Heart left ventricle (tissue), 16 donors: ENCODE measurements at regions not wholly inside any gene's neighbourhood (a gene's known extent, or its start where the extent isn't known, plus 50 kb on each side); places are given as distances from the start of the nearest gene placed in this dataset.

Source experiments
- ATAC-seq, 4 donors: fragments of 200-7000 bp; cut with Tn5 transposase; one replicate each; pipeline ENCODE4 v1.9.1; 2020 to 2022; ENCODE audit warnings: moderate library complexity in 4 of 4, mild to moderate bottlenecking in 3 of 4, moderate number of reproducible peaks in 1 of 4
- DNase-seq, 5 donors: peaks; one replicate each; pipeline ENCODE4 v3.0.0-alpha.2; 2020
- H3K27ac ChIP-seq, 12 donors: fragments of 200-600 bp; sonication (generic) in 4 of 12; one replicate each; pipeline versions ENCODE4 v1.5.0 to v1.8.0; 2016 to 2022; ENCODE audit warnings: mild to moderate bottlenecking in 2 of 12
- H3K27me3 ChIP-seq, 9 donors: fragments of 200-600 bp; sonication (generic) in 2 of 9; one replicate each; pipeline versions ENCODE4 v1.5.1 to v1.8.0; 2016 to 2022; ENCODE audit warnings: mild to moderate bottlenecking in 3 of 9
- H3K36me3 ChIP-seq, 9 donors: fragments of 200-600 bp; sonication (generic) in 2 of 9; one replicate each; pipeline versions ENCODE4 v1.5.0 to v1.8.0; 2018 to 2022; ENCODE audit warnings: mild to moderate bottlenecking in 2 of 9
- H3K4me1 ChIP-seq, 12 donors: fragments of 200-600 bp; sonication (generic) in 4 of 12; one replicate each; pipeline versions ENCODE4 v1.5.0 to v1.8.0; 2016 to 2022; ENCODE audit warnings: mild to moderate bottlenecking in 3 of 12
- H3K4me3 ChIP-seq, 12 donors: fragments of 200-600 bp; sonication (generic) in 4 of 12; one replicate each; pipeline versions ENCODE4 v1.5.0 to v1.8.0; 2017 to 2022; ENCODE audit warnings: mild to moderate bottlenecking in 9 of 12, moderate library complexity in 4 of 12
- H3K9me3 ChIP-seq, 12 donors: fragments of 200-600 bp; sonication (generic) in 4 of 12; one replicate each; pipeline versions ENCODE4 v1.5.0 to v1.8.0; 2016 to 2022; ENCODE audit warnings: mild to moderate bottlenecking in 1 of 12
- CTCF ChIP-seq, 12 donors: fragments of 200-600 bp; sonication (generic) in 4 of 12; IDR thresholded peaks; one replicate each; pipeline versions ENCODE4 v1.5.0 to v1.8.0; 2018 to 2022; ENCODE audit warnings: antibody characterized with exemption in 12 of 12, mild to moderate bottlenecking in 5 of 12
- POLR2A ChIP-seq, 2 donors: fragments of 450-650 bp; IDR thresholded peaks; one replicate each; pipeline ENCODE4 v1.6.1; 2017; ENCODE audit warnings: antibody characterized with exemption in 2 of 2, mild to moderate bottlenecking in 2 of 2, moderate library complexity in 2 of 2
- WGBS, 4 donors: extraction: QIAGEN DNeasy Blood & Tissue Kit in 2 of 4; methylation state at CpG; one replicate each; pipeline versions ENCODE4 v1.1.5 to v1.1.7; 2013 to 2018; 5-methylcytosine and 5-hydroxymethylcytosine counted together
- intact Hi-C, 10 donors: fragments of 100-400 bp; cut with DNase I; formaldehyde crosslinking; loops; one replicate each; pipeline versions ENCODE4 v1.11.1 to v1.14.2; 2022
- donor health status: ischemic (EF 13 %, LVEDD 7.1; RV severe dilation, severe dysfunction).
- donor health status: healthy with polysubstance abuse.
- donor health status: DM: no; HTN: yes; CAD: no.
- donor health status: DM: no; HTN: no; CAD: no.
- donor health status: ischemic (EF 25% LVEDD 6.9; RV normal size, moderate dysfunction).
- donor health status: ischemic (EF 25% LVEDD 5.7; RV mildly dilated, moderate dysfunction).
- donor health status: healthy.
- donor health status: DM: yes; HTN: yes; CAD: no.
- donor health status: ischemic (EF 35%, LVEDD 5.7; RV mildly dilated, moderate dysfunction).
- donor health status: nonischemic (EF 11% LVEDD 7.7; RV severe dilation, severe dysfunction).
- donor health status: DM: yes; HTN: yes; CAD: no.
- donor health status: PGD.
- donor health status: ischemic (EF 29% LVEDD 5.4; RV normal size, mild dysfunction).
- donor health status: nonischemic (EF 23%, LVEDD 6.1; RV moderate dilation, normal function).

- H3K36me3 ChIP-seq = no peaks in the 10 kb centered on the region
- DNase-seq (no peak), ATAC-seq (no peak)
- intact Hi-C loops = no loop called here
- H3K4me3 ChIP-seq = no peak overlapping the region
- TF ChIP-seq POLR2A (IDR thresholded peaks at IDR 0.05) (no peak), CTCF (IDR thresholded peaks at IDR 0.05) (no peak)
- no peaks in the 10 kb centered on the region for H3K4me1 ChIP-seq
- 85 to 94% (median 90%) methylated on average over 3 of the region's 3 CpGs for WGBS, 4 donors
- H3K27me3 ChIP-seq = no peaks in the 10 kb centered on the region
- H3K27ac ChIP-seq = no peak overlapping the region
- no peaks in the 10 kb centered on the region for H3K9me3 ChIP-seq
These were observed 684.6 kb upstream of the CCDC54 start for GRCh38 chr3:106692624-106693023.

GRCh38 chr3:106699122-106699521, 678.1 kb upstream of the CCDC54 start:
- ATAC-seq = no peak
- 90 to 94% (median 92%) methylated on average over 5 of the region's 5 CpGs for WGBS, 4 donors
- Histone ChIP-seq H3K27me3 (no peaks in the 10 kb centered on the region), H3K4me3 (no peak overlapping the region), H3K9me3 (no peaks in the 10 kb centered on the region), H3K36me3 (no peaks in the 10 kb centered on the region), H3K4me1 (no peaks in the 10 kb centered on the region), H3K27ac (no peak overlapping the region)
- DNase-seq = no peak
- TF ChIP-seq CTCF (IDR thresholded peaks at IDR 0.05) = no peak
- intact Hi-C loops = no loop called here

- H3K36me3 ChIP-seq = no peaks in the 10 kb centered on the region
- DNase-seq (no peak), ATAC-seq (no peak)
- no peaks in the 10 kb centered on the region for H3K27me3 ChIP-seq
- 85 to 92% (median 89%) methylated on average over 1 of the region's 1 CpG for WGBS, 4 donors
- no peak overlapping the region for H3K4me3 ChIP-seq
- intact Hi-C loops = no loop called here
- no peak overlapping the region for H3K27ac ChIP-seq
- TF ChIP-seq CTCF (IDR thresholded peaks at IDR 0.05) = no peak
- TF ChIP-seq POLR2A (IDR thresholded peaks at IDR 0.05) = no peak
- H3K4me1 ChIP-seq = no peaks in the 10 kb centered on the region
- H3K9me3 ChIP-seq = no peaks in the 10 kb centered on the region
These were observed 676.3 kb upstream of the CCDC54 start for GRCh38 chr3:106700981-106701380.

- WGBS, 4 donors = 91 to 97% (median 92%) methylated on average over 2 of the region's 2 CpGs
- intact Hi-C loops = no loop called here
- ATAC-seq (no peak), DNase-seq (no peak)
- no peaks in the 10 kb centered on the region for H3K9me3 ChIP-seq
- H3K27ac ChIP-seq = no peak overlapping the region
- H3K4me3 ChIP-seq = no peak overlapping the region
- TF ChIP-seq POLR2A (IDR thresholded peaks at IDR 0.05) (no peak), CTCF (IDR thresholded peaks at IDR 0.05) (no peak)
- H3K4me1 ChIP-seq = no peaks in the 10 kb centered on the region
- no peaks in the 10 kb centered on the region for H3K27me3 ChIP-seq
- H3K36me3 ChIP-seq = no peaks in the 10 kb centered on the region
These were observed 673.7 kb upstream of the CCDC54 start for GRCh38 chr3:106703524-106703923.
